Lower lobe of right lung (tissue), 2 donors: ENCODE measurements at regions not wholly inside any gene's neighbourhood (a gene's known extent, or its start where the extent isn't known, plus 50 kb on each side); places are given as distances from the start of the nearest gene placed in this dataset.

ENCODE experiments used
- ATAC-seq, 2 donors: fragments of 200-7000 bp; cut with Tn5 transposase; one replicate each; pipeline ENCODE4 v1.9.1; 2020 to 2022; ENCODE audit warnings: mild to moderate bottlenecking in 2 of 2, moderate library complexity in 2 of 2
- DNase-seq: peaks from one replicate; pipeline ENCODE4 v3.0.0-alpha.2; 2020
- H3K27ac ChIP-seq: fragments of 200-600 bp; one replicate; pipeline ENCODE4 v1.8.0; 2022
- H3K27me3 ChIP-seq: fragments of 200-600 bp; one replicate; pipeline ENCODE4 v1.8.0; 2022; ENCODE audit warnings: low read depth
- H3K36me3 ChIP-seq: fragments of 200-600 bp; one replicate; pipeline ENCODE4 v1.8.0; 2022; ENCODE audit warnings: mild to moderate bottlenecking
- H3K4me1 ChIP-seq: fragments of 200-600 bp; one replicate; pipeline ENCODE4 v1.8.0; 2022
- H3K4me3 ChIP-seq: fragments of 200-600 bp; one replicate; pipeline ENCODE4 v1.8.0; 2022; ENCODE audit warnings: mild to moderate bottlenecking
- H3K9me3 ChIP-seq: fragments of 200-600 bp; one replicate; pipeline ENCODE4 v1.8.0; 2022
- intact Hi-C: fragments of 100-400 bp; cut with DNase I; formaldehyde crosslinking; loops from one replicate; pipeline ENCODE4 v1.11.0; 2022
- TF ChIP-seq, protein P1 (sequence below): fragments of 200-600 bp; IDR thresholded peaks from one replicate; pipeline ENCODE4 v1.8.0; 2022; ENCODE audit warnings: antibody characterized with exemption, mild to moderate bottlenecking
- donor health status: DM: no; HTN: yes; CAD: no; lungs with severe emphysema.

- intact Hi-C loops: no loop called here
- peak; percentile 32 to 56 for ATAC-seq
- H3K27me3 ChIP-seq: no peaks in the 10 kb centered on the region
- no peak overlapping the region for H3K27ac ChIP-seq
- no peaks in the 10 kb centered on the region for H3K36me3 ChIP-seq
- TF ChIP-seq, protein P1, sequence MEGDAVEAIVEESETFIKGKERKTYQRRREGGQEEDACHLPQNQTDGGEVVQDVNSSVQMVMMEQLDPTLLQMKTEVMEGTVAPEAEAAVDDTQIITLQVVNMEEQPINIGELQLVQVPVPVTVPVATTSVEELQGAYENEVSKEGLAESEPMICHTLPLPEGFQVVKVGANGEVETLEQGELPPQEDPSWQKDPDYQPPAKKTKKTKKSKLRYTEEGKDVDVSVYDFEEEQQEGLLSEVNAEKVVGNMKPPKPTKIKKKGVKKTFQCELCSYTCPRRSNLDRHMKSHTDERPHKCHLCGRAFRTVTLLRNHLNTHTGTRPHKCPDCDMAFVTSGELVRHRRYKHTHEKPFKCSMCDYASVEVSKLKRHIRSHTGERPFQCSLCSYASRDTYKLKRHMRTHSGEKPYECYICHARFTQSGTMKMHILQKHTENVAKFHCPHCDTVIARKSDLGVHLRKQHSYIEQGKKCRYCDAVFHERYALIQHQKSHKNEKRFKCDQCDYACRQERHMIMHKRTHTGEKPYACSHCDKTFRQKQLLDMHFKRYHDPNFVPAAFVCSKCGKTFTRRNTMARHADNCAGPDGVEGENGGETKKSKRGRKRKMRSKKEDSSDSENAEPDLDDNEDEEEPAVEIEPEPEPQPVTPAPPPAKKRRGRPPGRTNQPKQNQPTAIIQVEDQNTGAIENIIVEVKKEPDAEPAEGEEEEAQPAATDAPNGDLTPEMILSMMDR: peak; percentile 41
- H3K4me1 ChIP-seq: peaks cover 12% of the 10 kb centered on the region
- peak overlapping the region; percentile 32 for H3K4me3 ChIP-seq
- H3K9me3 ChIP-seq: no peaks in the 10 kb centered on the region
- no peak for DNase-seq
Measured at GRCh38 chr19:34838753-34839431, 65.9 kb upstream of the ZNF599 start.

- Histone ChIP-seq H3K36me3 (no peaks in the 10 kb centered on the region), H3K4me1 (peaks cover 12% of the 10 kb centered on the region), H3K4me3 (peak overlapping the region; percentile 32), H3K9me3 (no peaks in the 10 kb centered on the region), H3K27ac (peak overlapping the region; percentile 56), H3K27me3 (no peaks in the 10 kb centered on the region)
- TF ChIP-seq, protein P1: no peak
- intact Hi-C loops: no loop called here
- ATAC-seq (peak; percentile 31 to 52), DNase-seq (no peak)
Measured at GRCh38 chr19:34838248-34838647, 65.2 kb upstream of the ZNF599 start.

DNA sequence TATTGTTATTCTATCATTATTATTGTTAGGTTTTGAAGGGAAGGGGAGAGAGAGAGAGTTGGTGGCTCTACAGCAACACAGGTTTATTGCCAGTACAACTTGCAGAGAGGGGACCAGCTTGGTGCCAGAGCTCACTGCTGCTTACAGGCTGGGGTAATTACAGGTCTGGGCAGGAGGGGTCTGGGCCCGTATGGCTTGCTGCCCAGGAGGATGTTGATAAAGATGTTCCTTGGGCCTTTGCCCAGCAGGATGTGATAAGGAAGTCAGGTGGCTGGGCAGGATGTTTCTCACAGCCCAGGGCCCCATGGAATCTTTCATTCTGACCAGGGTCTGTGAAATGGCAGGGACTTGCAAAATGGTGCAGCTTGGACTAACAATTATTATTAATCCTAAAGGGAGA lies 64.2 kb upstream of the ZNF599 start:
- TF ChIP-seq, protein P1: no peak
- H3K27me3 ChIP-seq: no peaks in the 10 kb centered on the region
- no peak overlapping the region for H3K4me3 ChIP-seq
- no peaks in the 10 kb centered on the region for H3K36me3 ChIP-seq
- H3K27ac ChIP-seq: no peak overlapping the region
- peaks cover 12% of the 10 kb centered on the region for H3K4me1 ChIP-seq
- no peaks in the 10 kb centered on the region for H3K9me3 ChIP-seq
- no peak for DNase-seq
- ATAC-seq: peak in 1 of 2 donors; percentile 30
- intact Hi-C loops: no loop called here

- DNase-seq: no peak
- TF ChIP-seq, protein P1: no peak
- Histone ChIP-seq H3K27ac (no peak overlapping the region), H3K4me1 (peaks cover 12% of the 10 kb centered on the region), H3K4me3 (no peak overlapping the region), H3K27me3 (no peaks in the 10 kb centered on the region), H3K9me3 (no peaks in the 10 kb centered on the region), H3K36me3 (no peaks in the 10 kb centered on the region)
- intact Hi-C loops: no loop called here
- ATAC-seq: no peak
Measured at GRCh38 chr19:34835631-34836351, 62.8 kb upstream of the ZNF599 start.

GRCh38 chr19:34834472-34835061 lies 61.6 kb upstream of the ZNF599 start:
- Histone ChIP-seq H3K27me3 (no peaks in the 10 kb centered on the region), H3K36me3 (no peaks in the 10 kb centered on the region), H3K27ac (no peak overlapping the region), H3K4me1 (peaks cover 12% of the 10 kb centered on the region), H3K4me3 (no peak overlapping the region), H3K9me3 (no peaks in the 10 kb centered on the region)
- intact Hi-C loops: no loop called here
- ATAC-seq (no peak), DNase-seq (no peak)
- TF ChIP-seq, protein P1: no peak
